ACC112 (cell line): ENCODE measurements at regions not wholly inside any gene's neighbourhood (a gene's known extent, or its start where the extent isn't known, plus 50 kb on each side); places are given as distances from the start of the nearest gene placed in this dataset.

ENCODE experiments used
- H2AFZ ChIP-seq: fragments of 200-600 bp; sonication (generic); one replicate; pipeline ENCODE4 v1.6.0; 2017; ENCODE audit warnings: antibody characterized with exemption, low read length; ENCODE audit not compliant: unreplicated experiment
- H3K27ac ChIP-seq: fragments of 200-600 bp; sonication (generic); 2 replicates; pipeline ENCODE4 v1.5.1; 2014; ENCODE audit warnings: low read depth, mild to moderate bottlenecking, antibody characterized with exemption, low read length, moderate library complexity
- H3K27me3 ChIP-seq: fragments of 200-600 bp; sonication (generic); 2 replicates; pipeline ENCODE4 v1.6.1; 2014; ENCODE audit warnings: mild to moderate bottlenecking, antibody characterized with exemption, low read length, moderate library complexity, mixed read lengths; ENCODE audit not compliant: insufficient read depth
- H3K36me3 ChIP-seq: fragments of 200-600 bp; sonication (generic); 2 replicates; pipeline ENCODE4 v1.6.1; 2016; ENCODE audit warnings: mild to moderate bottlenecking, antibody characterized with exemption, low read length, moderate library complexity, mixed read lengths; ENCODE audit not compliant: insufficient read depth
- H3K4me1 ChIP-seq: fragments of 200-600 bp; sonication (generic); one replicate; pipeline ENCODE4 v1.6.1; 2016; ENCODE audit warnings: low read length, mixed read lengths; ENCODE audit not compliant: insufficient read depth, unreplicated experiment, control insufficient read depth
- H3K4me3 ChIP-seq: fragments of 200-600 bp; sonication (generic); 2 replicates; pipeline ENCODE4 v1.5.1; 2014; ENCODE audit warnings: mild to moderate bottlenecking, low read depth, low read length
- H3K79me2 ChIP-seq: fragments of 200-600 bp; sonication (generic); one replicate; pipeline ENCODE4 v1.6.0; 2016; ENCODE audit warnings: low read length; ENCODE audit not compliant: control insufficient read depth, unreplicated experiment, insufficient read depth

DNA sequence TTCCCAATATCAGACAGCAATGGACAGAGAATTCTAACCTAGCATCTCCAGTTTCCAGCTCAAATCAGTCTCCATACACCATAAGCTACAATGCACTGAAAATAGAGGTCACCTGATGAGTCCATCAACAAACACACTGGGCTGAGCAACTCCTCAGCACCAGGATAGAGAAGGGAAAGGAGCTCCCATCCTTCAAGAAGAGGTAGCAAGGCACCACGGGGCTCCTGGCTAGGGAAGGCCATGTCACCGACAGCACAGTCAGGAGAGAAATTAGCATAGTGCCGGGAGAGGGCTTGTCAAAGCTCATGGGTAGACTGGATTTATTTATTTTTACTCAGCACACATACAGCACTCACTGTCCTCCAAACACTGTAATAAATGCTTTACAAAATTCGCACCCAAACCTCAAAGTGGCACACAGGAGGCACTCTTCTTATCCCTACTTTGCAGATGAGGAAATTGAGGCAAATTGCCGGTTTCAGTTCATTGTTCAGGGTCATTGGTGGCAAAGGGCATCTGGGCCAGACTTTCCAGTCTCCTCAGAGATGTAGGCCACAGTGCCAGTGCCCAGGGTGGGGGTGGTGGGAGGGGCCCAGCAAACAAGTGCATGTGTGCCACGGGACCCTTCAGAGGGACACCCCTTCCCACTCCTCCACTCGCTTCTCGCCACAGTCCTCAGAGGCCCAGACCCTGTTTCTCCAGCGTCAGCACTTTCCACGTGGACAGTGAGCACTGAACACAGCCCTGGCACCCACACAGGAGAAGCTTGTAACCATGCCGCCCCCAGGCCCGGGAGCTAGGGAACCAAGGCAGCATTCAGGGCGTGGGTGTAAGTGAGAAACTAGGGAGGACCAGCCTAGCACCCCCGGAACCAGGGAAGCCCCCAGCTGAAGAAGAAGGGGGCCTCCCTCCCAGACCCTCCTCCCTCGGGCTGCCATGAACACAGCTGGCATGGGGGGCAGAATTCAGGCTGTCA is 1417.4 kb downstream of the TBC1D22A start:
- Histone ChIP-seq H3K4me1 (no peaks in the 10 kb centered on the region), H3K36me3 (no peaks in the 10 kb centered on the region), H3K27me3 (no peaks in the 10 kb centered on the region), H3K4me3 (no peak overlapping the region), H2AFZ (no peak overlapping the region), H3K79me2 (no peaks in the 10 kb centered on the region), H3K27ac (no peak overlapping the region)

DNA sequence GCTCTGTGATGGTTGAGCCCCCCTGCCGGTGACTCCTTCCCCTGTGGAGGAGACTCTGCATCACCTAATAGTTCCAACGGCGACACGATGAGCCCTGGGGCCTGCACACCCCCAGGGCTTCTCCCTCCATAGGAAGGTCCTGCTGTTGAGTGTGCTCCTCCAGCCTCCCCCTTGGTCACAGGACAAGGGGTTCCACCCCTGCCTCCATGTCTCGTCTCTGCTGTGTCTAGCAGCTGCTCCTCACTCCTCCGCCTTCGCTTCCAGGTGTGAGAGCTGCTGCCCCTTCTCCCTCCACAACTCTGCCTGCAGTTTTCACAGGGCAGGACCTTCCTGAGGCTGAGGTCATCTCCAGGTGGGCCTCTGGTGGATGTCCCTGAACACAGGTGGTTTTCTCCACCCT is 1416.1 kb downstream of the TBC1D22A start:
- H2AFZ ChIP-seq, result no peak overlapping the region
- no peaks in the 10 kb centered on the region for H3K4me1 ChIP-seq
- no peaks in the 10 kb centered on the region for H3K79me2 ChIP-seq
- no peak overlapping the region for H3K4me3 ChIP-seq
- H3K27me3 ChIP-seq, result no peaks in the 10 kb centered on the region
- H3K27ac ChIP-seq, result no peak overlapping the region
- no peaks in the 10 kb centered on the region for H3K36me3 ChIP-seq

DNA sequence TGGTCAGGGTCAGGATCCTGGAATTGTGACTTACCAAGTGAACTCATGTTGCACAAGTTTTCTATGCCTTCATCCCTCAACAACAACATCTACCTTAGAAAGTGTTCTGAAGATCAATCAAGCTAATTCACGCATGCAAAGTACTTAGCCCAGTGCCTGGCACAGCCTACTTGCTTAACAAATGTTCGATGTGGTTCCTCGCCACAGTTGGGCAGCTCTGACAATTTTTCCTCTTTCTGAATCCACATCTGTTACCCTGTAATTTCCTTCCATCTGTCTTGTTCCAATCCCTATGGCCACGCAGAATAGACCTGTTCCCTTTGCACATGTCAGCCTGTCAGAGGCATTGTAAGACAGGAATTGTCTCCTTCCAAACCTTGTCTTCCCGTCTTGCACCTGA is 1415.2 kb downstream of the TBC1D22A start:
- no peak overlapping the region for H3K4me3 ChIP-seq
- no peaks in the 10 kb centered on the region for H3K4me1 ChIP-seq
- no peaks in the 10 kb centered on the region for H3K79me2 ChIP-seq
- H3K27me3 ChIP-seq, result no peaks in the 10 kb centered on the region
- H3K36me3 ChIP-seq, result no peaks in the 10 kb centered on the region
- no peak overlapping the region for H3K27ac ChIP-seq
- no peak overlapping the region for H2AFZ ChIP-seq

DNA sequence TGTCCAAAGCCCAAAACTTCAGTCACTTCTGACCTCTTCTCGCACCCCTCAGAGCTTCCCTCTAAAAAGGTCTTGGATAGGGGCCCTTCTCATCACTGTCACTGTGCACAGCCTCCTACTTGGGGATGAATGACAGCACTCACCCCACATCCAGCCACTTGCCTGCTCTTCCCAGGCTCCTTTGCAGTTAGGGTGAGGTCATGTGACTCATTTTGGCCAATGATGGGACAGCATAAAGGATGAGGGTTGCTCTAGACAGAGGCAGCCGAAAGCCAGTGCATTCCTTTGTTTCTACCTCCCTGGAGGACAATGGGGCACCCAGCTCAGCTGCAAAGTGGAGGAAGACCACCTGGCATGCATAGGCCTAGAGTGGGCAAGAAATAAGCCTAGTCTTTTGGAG is 1413.3 kb downstream of the TBC1D22A start:
- Histone ChIP-seq H3K79me2 (no peaks in the 10 kb centered on the region), H3K27ac (no peak overlapping the region), H3K4me1 (no peaks in the 10 kb centered on the region), H3K4me3 (no peak overlapping the region), H3K36me3 (no peaks in the 10 kb centered on the region), H3K27me3 (no peaks in the 10 kb centered on the region), H2AFZ (no peak overlapping the region)

DNA sequence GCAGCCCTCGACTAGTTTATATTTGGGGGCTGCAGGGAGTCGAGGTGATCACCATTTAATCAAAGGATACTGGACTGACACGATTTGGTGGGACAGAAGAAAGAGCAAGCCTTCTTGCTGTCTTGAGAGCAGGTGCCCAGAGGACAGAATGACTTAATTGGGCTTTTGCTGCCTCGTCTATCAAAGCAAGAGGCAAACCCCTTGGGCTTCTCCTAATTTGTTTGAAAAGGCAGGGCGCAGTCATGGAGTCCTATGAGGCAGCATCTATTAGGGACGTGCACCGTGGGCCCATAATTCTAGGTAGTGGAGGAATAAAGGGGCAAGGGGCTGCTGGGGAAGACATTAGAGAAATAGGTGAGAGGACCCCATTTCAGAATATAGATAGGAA is 1411.3 kb downstream of the TBC1D22A start:
- H3K4me1 ChIP-seq, result no peaks in the 10 kb centered on the region
- H3K27ac ChIP-seq, result no peak overlapping the region
- H3K27me3 ChIP-seq, result no peaks in the 10 kb centered on the region

DNA sequence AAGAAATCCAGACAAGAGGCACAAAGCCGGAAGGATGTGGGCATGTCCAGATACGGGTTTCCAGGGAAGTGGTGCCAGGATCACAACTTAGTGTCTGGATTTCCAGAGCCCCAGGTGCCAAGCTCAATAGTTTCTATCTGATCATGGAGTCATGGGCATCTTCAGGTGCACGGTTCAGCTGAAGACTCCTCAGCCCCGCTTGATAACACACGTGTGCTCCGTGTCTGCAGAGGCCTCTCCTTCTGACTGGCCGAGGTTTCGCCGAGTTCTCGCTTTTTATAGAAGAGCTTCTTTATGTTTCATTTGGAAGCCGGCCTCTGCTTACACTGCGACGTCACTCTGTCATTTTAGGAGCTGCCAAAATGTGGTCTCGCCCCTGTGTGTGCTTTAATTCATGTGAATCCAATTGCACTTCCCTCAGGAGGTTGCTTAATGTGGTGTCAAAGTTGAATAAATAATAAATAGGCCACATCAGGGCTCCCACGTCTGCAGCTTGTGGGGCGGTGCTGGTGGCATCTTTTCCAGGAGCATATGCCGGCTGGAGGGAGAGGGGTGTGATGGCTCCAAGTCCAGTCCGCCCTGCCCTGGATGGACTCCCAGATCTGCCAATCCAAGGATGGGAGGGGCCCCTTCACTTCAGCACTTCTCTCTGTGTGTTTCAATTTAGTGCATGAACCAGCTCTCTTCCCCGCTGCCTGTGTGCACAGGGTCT is 1410.8 kb downstream of the TBC1D22A start:
- H3K4me3 ChIP-seq, result no peak overlapping the region
- no peaks in the 10 kb centered on the region for H3K79me2 ChIP-seq
- no peak overlapping the region for H3K27ac ChIP-seq
- no peaks in the 10 kb centered on the region for H3K36me3 ChIP-seq
- no peaks in the 10 kb centered on the region for H3K27me3 ChIP-seq
- no peak overlapping the region for H2AFZ ChIP-seq
- H3K4me1 ChIP-seq, result no peaks in the 10 kb centered on the region

More for the DNA sequence above, 1411.3 kb downstream of the TBC1D22A start:
- no peak overlapping the region for H2AFZ ChIP-seq
- H3K4me3 ChIP-seq, result no peak overlapping the region
- no peaks in the 10 kb centered on the region for H3K36me3 ChIP-seq
- no peaks in the 10 kb centered on the region for H3K79me2 ChIP-seq

DNA sequence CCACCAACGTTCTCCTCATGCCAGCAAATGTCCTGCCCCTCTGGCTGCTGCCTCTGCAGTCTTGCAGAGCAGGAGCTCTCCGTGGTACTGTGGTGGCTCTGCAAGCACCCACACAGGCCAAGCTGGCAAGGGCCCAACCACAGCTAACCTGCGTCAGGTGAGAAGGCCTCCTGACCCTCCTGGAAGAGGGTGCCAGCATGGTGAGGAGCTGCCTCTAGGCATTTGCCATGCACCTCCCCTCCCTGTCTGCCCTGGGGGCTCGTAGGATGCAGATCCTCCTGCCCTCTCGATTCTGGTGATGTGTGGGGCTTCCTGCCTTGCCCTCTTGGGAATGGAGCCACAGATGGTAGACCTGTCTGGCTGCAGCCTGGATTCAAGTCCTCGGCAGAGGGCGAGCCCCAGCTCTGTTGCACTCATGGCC is 1408.8 kb downstream of the TBC1D22A start:
- Histone ChIP-seq H3K79me2 (no peaks in the 10 kb centered on the region), H2AFZ (no peak overlapping the region), H3K4me1 (no peaks in the 10 kb centered on the region), H3K27ac (no peak overlapping the region), H3K27me3 (no peaks in the 10 kb centered on the region), H3K4me3 (no peak overlapping the region), H3K36me3 (no peaks in the 10 kb centered on the region)

DNA sequence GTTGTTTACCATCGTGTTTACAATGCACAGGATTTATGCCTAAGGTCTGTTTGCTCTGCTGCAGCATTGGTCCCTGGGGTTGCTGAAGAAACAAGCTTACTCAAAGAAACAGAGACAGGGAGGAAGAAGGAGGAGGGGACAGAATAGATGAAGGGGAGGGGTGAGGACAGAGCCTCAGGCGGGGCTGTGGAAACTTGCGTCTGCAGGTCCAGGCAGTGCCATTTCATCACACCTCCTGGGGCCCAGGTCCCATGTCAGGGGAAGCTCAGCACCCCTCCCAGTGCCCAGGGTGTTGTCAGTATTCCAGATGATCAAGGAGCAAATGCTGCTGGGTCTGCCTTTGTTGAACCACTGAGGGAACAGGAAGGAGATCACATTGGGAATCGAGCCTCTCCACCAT is 1406.8 kb downstream of the TBC1D22A start:
- no peak overlapping the region for H3K27ac ChIP-seq
- H3K4me3 ChIP-seq, result no peak overlapping the region
- no peaks in the 10 kb centered on the region for H3K27me3 ChIP-seq
- H2AFZ ChIP-seq, result no peak overlapping the region
- H3K79me2 ChIP-seq, result no peaks in the 10 kb centered on the region
- no peaks in the 10 kb centered on the region for H3K36me3 ChIP-seq
- H3K4me1 ChIP-seq, result no peaks in the 10 kb centered on the region

DNA sequence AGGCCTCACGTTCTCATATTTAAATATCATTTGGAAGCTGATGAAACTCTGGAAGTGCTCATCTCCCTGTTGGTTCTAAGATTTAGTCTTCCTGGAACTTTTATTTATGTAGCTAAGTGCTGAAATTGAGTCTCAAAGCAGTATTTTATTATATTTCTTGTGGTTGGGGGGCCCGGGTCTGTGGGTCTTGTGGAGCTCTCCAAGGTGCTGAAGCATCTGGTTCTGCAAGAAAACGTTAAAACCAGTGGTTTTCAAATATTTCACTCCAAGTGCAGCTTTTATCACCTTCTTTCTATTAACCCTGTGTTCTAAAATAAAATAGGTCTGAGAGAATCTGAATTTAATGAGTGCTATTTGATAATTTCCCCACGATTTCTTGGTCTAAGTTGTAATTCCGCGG is 1404.8 kb downstream of the TBC1D22A start:
- H3K79me2 ChIP-seq, result no peaks in the 10 kb centered on the region
- no peak overlapping the region for H3K27ac ChIP-seq
- no peaks in the 10 kb centered on the region for H3K27me3 ChIP-seq
- no peaks in the 10 kb centered on the region for H3K36me3 ChIP-seq
- H3K4me3 ChIP-seq, result no peak overlapping the region
- H2AFZ ChIP-seq, result no peak overlapping the region
- no peaks in the 10 kb centered on the region for H3K4me1 ChIP-seq

DNA sequence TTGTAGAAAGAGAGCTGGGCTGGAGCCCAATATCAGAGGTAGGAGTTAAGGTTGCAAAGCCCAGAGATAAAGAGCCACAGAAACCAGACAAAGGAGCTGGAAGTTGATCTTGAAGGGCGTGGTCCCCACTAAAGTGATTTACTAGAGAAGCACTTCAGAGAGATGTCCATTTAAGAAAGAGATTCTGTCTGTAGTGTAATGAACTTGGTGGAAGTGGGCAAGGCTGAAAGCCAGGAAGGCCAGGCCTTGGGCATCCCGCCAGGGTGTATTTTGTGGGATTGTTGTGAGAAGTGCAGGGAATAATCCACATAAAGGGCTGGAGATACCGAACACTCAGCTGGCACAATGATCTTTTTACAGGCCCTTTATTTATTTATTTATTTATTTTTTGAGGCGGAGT is 1398.8 kb downstream of the TBC1D22A start:
- no peaks in the 10 kb centered on the region for H3K4me1 ChIP-seq
- no peak overlapping the region for H3K4me3 ChIP-seq
- H2AFZ ChIP-seq, result no peak overlapping the region
- H3K27me3 ChIP-seq, result no peaks in the 10 kb centered on the region
- H3K79me2 ChIP-seq, result no peaks in the 10 kb centered on the region
- no peak overlapping the region for H3K27ac ChIP-seq
- H3K36me3 ChIP-seq, result no peaks in the 10 kb centered on the region

DNA sequence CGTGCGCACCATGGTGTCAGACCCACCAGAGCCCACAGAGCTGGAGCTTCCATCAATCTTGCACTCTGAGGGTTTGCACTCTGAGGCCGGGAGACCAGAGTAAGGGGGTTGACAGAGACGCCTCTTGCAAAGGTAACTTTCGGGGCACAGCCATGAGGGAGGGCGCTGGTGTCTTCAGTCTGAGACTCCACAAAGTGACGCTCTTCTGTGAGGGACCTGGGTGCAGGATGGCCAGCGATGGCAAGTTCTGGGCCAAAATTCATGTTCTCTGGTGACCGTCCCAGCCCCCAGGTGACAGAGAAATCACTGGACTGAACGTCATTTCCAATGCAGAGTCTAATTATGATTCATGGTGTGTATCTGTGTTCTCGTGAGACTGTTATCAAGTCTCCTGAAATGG is 1395.2 kb downstream of the TBC1D22A start:
- Histone ChIP-seq H3K4me3 (no peak overlapping the region), H3K4me1 (no peaks in the 10 kb centered on the region), H3K27ac (no peak overlapping the region), H3K27me3 (no peaks in the 10 kb centered on the region), H3K36me3 (no peaks in the 10 kb centered on the region), H2AFZ (no peak overlapping the region), H3K79me2 (no peaks in the 10 kb centered on the region)
